Thoracic aorta (tissue), 2 donors: ENCODE measurements at regions not wholly inside any gene's neighbourhood (a gene's known extent, or its start where the extent isn't known, plus 50 kb on each side); places are given as distances from the start of the nearest gene placed in this dataset.

ENCODE experiments used
- ATAC-seq: fragments of 150-250 bp; one replicate; pipeline ENCODE4 v1.8.0; 2017; ENCODE audit warnings: low read depth; ENCODE audit not compliant: insufficient number of reproducible peaks, low FRiP score
- DNase-seq: peaks from one replicate; pipeline ENCODE4 v3.0.0-alpha.2; 2020; ENCODE audit warnings: low spot score
- H3K27ac ChIP-seq, 2 donors: fragments of 200-600 bp; sonication (generic); 1 replicate in 1 of 2; 2 replicates in 1 of 2; pipeline ENCODE4 v1.5.1; 2016; ENCODE audit warnings: mild to moderate bottlenecking in 2 of 2, moderate library complexity in 2 of 2
- H3K27me3 ChIP-seq: fragments of 200-600 bp; sonication (generic); replicated peaks from 2 replicates; pipeline ENCODE4 v1.6.0; 2016; ENCODE audit warnings: mild to moderate bottlenecking; ENCODE audit not compliant: insufficient read depth
- H3K36me3 ChIP-seq: fragments of 200-600 bp; sonication (generic); one replicate; pipeline ENCODE4 v1.5.1; 2016
- H3K4me1 ChIP-seq, 2 donors: fragments of 200-600 bp; sonication (generic); 1 replicate in 1 of 2; 2 replicates in 1 of 2; pipeline versions ENCODE4 v1.5.1 to v1.6.0; 2016; ENCODE audit warnings: low read depth in 2 of 2, mild to moderate bottlenecking in 1 of 2; ENCODE audit not compliant: control insufficient read depth in 1 of 2
- H3K4me3 ChIP-seq: fragments of 200-600 bp; sonication (generic); 2 replicates; pipeline ENCODE4 v1.5.1; 2016; ENCODE audit warnings: mild to moderate bottlenecking
- H3K9me3 ChIP-seq: fragments of 200-600 bp; sonication (generic); 2 replicates; pipeline ENCODE4 v1.5.1; 2016
- TF ChIP-seq, protein P1 (sequence below): fragments of 200-600 bp; sonication (generic); IDR thresholded peaks from one replicate; pipeline ENCODE4 v1.5.1; 2019; ENCODE audit warnings: antibody characterized with exemption

DNA sequence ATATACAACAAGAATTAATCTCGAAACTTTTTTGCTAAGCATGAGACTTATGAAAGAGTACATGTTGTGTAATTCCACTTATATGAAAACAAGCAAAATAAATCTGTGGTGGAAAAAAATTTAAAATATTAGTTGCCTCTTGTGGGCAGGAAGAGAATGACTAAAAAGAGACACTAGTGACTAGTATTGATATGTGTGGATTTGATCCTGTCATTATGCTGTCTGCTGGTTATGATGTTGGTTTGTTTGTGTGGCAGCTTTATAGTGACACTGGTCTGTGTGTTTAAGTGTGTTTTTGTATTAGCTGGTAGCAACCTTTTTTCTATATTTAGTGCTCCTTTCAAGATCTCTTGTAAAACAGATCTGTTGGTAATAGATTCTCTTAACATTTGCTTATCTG lies 267.8 kb upstream of the NRIP1 start:
- ATAC-seq (no peak), DNase-seq (no peak)
- no peak overlapping the region for H3K27ac ChIP-seq
- no peaks in the 10 kb centered on the region for H3K27me3 ChIP-seq
- H3K4me1 ChIP-seq = no peaks in the 10 kb centered on the region
- H3K9me3 ChIP-seq = no peaks in the 10 kb centered on the region
- no peak overlapping the region for H3K4me3 ChIP-seq
- no peaks in the 10 kb centered on the region for H3K36me3 ChIP-seq
- TF ChIP-seq, protein P1, sequence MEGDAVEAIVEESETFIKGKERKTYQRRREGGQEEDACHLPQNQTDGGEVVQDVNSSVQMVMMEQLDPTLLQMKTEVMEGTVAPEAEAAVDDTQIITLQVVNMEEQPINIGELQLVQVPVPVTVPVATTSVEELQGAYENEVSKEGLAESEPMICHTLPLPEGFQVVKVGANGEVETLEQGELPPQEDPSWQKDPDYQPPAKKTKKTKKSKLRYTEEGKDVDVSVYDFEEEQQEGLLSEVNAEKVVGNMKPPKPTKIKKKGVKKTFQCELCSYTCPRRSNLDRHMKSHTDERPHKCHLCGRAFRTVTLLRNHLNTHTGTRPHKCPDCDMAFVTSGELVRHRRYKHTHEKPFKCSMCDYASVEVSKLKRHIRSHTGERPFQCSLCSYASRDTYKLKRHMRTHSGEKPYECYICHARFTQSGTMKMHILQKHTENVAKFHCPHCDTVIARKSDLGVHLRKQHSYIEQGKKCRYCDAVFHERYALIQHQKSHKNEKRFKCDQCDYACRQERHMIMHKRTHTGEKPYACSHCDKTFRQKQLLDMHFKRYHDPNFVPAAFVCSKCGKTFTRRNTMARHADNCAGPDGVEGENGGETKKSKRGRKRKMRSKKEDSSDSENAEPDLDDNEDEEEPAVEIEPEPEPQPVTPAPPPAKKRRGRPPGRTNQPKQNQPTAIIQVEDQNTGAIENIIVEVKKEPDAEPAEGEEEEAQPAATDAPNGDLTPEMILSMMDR = no peak

- TF ChIP-seq, protein P1 = no peak
- ATAC-seq (no peak), DNase-seq (no peak)
- no peaks in the 10 kb centered on the region for H3K9me3 ChIP-seq
- no peak overlapping the region for H3K4me3 ChIP-seq
- H3K27me3 ChIP-seq = no peaks in the 10 kb centered on the region
- no peaks in the 10 kb centered on the region for H3K4me1 ChIP-seq
- no peak overlapping the region for H3K27ac ChIP-seq
- H3K36me3 ChIP-seq = no peaks in the 10 kb centered on the region
These were observed 268.4 kb upstream of the NRIP1 start for GRCh38 chr21:15333136-15333710.

- no peaks in the 10 kb centered on the region for H3K4me1 ChIP-seq
- no peaks in the 10 kb centered on the region for H3K36me3 ChIP-seq
- no peak for ATAC-seq
- no peak for DNase-seq
- TF ChIP-seq, protein P1 = no peak
- no peak overlapping the region for H3K4me3 ChIP-seq
- H3K9me3 ChIP-seq = no peaks in the 10 kb centered on the region
- H3K27me3 ChIP-seq = no peaks in the 10 kb centered on the region
- H3K27ac ChIP-seq = no peak overlapping the region
These were observed 269.2 kb upstream of the NRIP1 start for GRCh38 chr21:15333951-15334350.

- no peaks in the 10 kb centered on the region for H3K36me3 ChIP-seq
- H3K4me3 ChIP-seq = no peak overlapping the region
- DNase-seq (no peak), ATAC-seq (no peak)
- H3K4me1 ChIP-seq = no peaks in the 10 kb centered on the region
- no peak overlapping the region for H3K27ac ChIP-seq
- H3K9me3 ChIP-seq = no peaks in the 10 kb centered on the region
- no peaks in the 10 kb centered on the region for H3K27me3 ChIP-seq
- TF ChIP-seq, protein P1 = no peak
These were observed 278.3 kb upstream of the NRIP1 start for GRCh38 chr21:15343066-15343465.

- no peak for ATAC-seq
- Histone ChIP-seq H3K27ac (no peak overlapping the region), H3K4me1 (no peaks in the 10 kb centered on the region), H3K9me3 (no peaks in the 10 kb centered on the region), H3K4me3 (no peak overlapping the region), H3K36me3 (no peaks in the 10 kb centered on the region), H3K27me3 (no peaks in the 10 kb centered on the region)
- TF ChIP-seq, protein P1 = no peak
- DNase-seq = no peak
These were observed 287.2 kb upstream of the NRIP1 start for GRCh38 chr21:15352009-15352408.
